CD4-positive, alpha-beta T cell treated with Interleukin-6 at 100 ng/mL for 8 hours (primary cell): ENCODE measurements at regions not wholly inside any gene's neighbourhood (a gene's known extent, or its start where the extent isn't known, plus 50 kb on each side); places are given as distances from the start of the nearest gene placed in this dataset.
"Not testable (repeated sequence)": the region's sequence is repeated elsewhere in the genome, so short reads cannot be mapped to it uniquely, and the experiment has no call there.

ENCODE experiments used
- DNase-seq: peaks from one replicate; pipeline ENCODE4 v3.0.0-alpha.2; 2020; ENCODE audit warnings: mixed read lengths, low spot score

DNA sequence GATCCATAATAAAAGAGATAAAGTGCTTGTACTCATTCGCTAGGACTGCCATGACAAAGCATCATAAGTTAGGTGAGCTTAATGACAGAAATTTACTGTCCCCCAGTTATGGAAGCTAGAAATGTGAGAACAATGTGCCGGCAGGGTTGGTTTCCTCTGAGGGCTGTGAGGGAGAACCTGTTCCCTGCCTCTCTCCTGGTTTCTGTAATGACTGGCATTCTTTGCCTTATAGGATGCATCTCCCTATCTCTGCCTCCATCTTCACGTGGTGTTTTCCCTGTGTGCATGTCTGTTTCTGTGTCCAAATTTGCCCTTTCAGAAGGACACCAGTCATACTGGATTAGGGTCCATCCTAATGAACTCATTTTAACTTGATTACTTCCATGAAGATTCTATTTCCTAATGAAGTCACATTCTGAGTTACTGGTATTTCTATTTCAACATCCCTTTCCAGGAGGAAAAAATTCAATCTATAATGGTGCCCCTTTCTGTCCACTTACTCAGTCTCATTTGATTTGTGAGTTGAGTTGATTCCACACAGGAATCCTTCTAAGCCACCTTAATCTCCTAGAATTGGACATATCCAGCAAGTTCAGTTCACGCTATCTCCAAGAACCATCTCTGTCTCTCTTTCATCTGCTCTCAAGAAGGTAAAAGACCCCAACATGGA, 71.2 kb upstream of the LIPC start:
- DNase-seq = no peak

DNA sequence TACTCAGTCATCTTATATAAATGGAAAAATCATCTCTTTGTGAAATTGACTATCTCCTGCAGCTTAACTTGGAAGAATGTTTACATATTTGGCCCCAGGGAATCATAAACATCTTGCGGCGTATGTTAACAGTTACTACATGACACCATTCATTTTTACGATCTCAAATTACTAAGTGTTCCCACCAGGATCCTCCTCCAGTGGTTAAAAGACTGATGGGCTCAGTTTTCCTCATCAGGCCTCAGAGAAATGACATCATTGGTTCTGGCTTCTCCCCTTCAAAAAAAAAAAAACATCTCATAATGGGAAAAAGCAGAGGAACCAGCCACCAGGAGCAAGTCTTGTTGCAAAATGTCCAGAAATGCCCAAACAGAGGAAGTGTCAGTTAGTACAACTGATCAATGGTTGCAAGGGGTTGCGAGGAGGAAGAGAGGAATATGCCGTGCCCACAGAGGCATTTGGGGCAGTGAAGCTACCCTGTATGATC, 70.5 kb upstream of the LIPC start:
- DNase-seq = no peak

- no peak for DNase-seq
Observed at GRCh38 chr15:58362262-58362922, 69.4 kb upstream of the LIPC start.

GRCh38 chr15:58363118-58363517, 68.7 kb upstream of the LIPC start:
- not testable (repeated sequence) for DNase-seq

GRCh38 chr15:58363673-58364072, 68.1 kb upstream of the LIPC start:
- DNase-seq = not testable (repeated sequence)

DNA sequence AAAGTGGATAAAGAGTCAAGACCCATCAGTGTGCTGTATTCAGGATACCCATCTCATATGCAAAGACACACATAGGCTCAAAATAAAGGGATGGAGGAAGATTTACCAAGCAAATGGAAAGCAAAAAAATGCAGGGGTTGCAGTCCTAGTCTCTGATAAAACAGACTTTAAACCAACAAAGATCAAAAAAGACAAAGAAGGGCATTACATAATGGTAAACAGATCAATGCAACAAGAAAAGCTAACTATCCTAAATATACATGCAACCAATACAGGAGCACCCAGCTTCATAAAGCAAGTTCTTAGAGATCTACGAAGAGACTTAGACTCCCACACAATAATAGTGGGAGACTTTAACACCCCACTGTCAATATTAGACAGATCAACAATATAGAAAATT, 66.7 kb upstream of the LIPC start:
- DNase-seq = not testable (repeated sequence)

DNA sequence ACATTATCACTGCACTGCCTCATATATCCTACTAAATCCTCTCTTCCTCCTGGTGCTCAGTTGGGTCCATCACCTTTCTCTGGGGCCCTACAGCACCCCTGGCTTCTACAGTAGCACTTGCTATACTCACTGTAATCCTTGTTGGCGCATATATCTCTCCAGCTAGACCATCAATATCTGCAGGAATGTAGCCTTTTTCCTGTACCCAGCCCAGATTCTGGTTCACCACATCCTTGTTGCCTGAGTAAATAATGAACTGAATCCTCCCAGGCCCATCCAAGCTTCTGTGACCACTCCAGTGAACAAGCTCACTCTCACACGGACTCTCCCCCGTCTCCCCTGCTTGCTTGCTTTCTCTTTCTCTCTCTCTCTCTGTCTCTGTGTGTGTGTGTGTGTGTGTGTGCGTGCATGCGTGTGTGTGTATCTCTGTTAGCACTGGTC, 62.5 kb upstream of the LIPC start:
- DNase-seq = no peak

GRCh38 chr15:58369956-58370355, 61.8 kb upstream of the LIPC start:
- no peak for DNase-seq

- DNase-seq = no peak
Observed at GRCh38 chr15:58374147-58374546, 57.6 kb upstream of the LIPC start.

- no peak for DNase-seq
Observed at GRCh38 chr15:58377193-58377592, 54.6 kb upstream of the LIPC start.

GRCh38 chr15:58378241-58379085, 53.3 kb upstream of the LIPC start:
- DNase-seq = no peak

- DNase-seq = not testable (repeated sequence)
Observed at GRCh38 chr15:58379454-58379853, 52.3 kb upstream of the LIPC start.

GRCh38 chr15:58380280-58380945, 51.4 kb upstream of the LIPC start:
- no peak for DNase-seq

DNA sequence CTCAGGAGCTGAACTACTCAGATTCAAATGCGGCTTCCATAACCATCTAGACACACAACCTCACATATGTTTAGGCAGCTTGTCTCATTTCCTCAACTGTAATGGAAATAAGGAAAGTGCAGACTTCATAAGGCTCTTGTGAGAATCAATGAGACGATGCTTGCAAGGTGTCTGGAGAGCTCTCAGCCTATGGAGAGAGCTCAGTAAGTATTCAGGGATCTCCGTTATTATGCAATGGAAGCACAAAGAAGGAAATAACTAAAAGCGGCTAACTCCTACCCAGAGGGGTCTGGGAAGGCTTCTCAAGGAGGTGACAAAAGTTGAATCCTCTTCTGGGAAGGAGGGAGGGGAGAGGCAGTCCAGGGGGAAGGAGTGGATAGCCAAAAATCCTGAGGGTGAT, 50.1 kb upstream of the LIPC start:
- DNase-seq = no peak
